ENCODE measurements at regions not wholly inside any gene's neighbourhood (a gene's known extent, or its start where the extent isn't known, plus 50 kb on each side); places are given as distances from the start of the nearest gene placed in this dataset.
"Not testable (repeated sequence)": the region's sequence is repeated elsewhere in the genome, so short reads cannot be mapped to it uniquely, and the experiment has no call there.

GRCh38 chr4:154025110-154025509 is 236.2 kb upstream of the SFRP2 start:
- no peak overlapping the region for H3K4me2 ChIP-seq (ENCODE audit: low read length)
- no peaks in the 10 kb centered on the region for H3K36me3 ChIP-seq (ENCODE audit: insufficient read depth, low read length)
- H3K9ac ChIP-seq (ENCODE audit: low read depth, low read length): no peak overlapping the region
- no peaks in the 10 kb centered on the region for H3K9me3 ChIP-seq (replicated peaks; ENCODE audit: low read length)
- H3K4me1 ChIP-seq (ENCODE audit: control insufficient read depth, insufficient read depth, low read length): no peaks in the 10 kb centered on the region
- H3K27me3 ChIP-seq (ENCODE audit: control insufficient read depth, insufficient read depth, low read length): no peaks in the 10 kb centered on the region
- no peak overlapping the region for H3K4me3 ChIP-seq (ENCODE audit: low read length)

DNA sequence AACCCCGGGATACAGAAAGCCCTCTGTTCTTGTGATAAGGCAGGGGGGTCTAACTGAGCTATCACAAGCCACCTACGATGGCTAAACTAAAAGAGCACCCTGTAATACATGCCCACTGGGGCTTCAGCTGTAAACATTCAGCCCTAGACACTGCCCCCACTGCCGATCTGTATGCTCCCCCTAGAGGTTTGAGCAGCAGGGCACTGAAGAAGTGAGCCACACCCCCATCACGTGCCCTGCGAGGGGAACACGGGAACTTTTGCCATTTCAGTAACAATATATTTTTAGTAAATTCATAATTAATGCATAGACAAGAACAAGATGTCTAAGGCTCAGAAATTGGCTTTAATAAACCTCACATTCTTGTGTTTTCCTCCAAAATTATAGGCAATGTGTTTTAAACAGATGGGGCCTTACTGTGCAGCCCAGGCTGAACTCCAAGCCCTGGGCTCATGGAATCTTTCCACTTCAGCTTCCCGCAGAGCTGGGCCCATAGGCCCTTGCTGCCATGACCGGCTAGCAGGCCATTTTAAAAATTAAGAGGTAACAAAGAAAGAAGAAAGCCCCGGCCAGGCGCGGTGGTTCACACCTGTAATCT is 235.3 kb upstream of the SFRP2 start:
- Histone ChIP-seq H3K4me1 (ENCODE audit: control insufficient read depth, insufficient read depth, low read length) (no peaks in the 10 kb centered on the region), H3K36me3 (ENCODE audit: insufficient read depth, low read length) (no peaks in the 10 kb centered on the region), H3K27me3 (ENCODE audit: control insufficient read depth, insufficient read depth, low read length) (no peaks in the 10 kb centered on the region), H3K9ac (ENCODE audit: low read depth, low read length) (no peak overlapping the region), H3K4me3 (ENCODE audit: low read length) (no peak overlapping the region), H3K4me2 (ENCODE audit: low read length) (no peak overlapping the region), H3K9me3 (replicated peaks; ENCODE audit: low read length) (no peaks in the 10 kb centered on the region)

GRCh38 chr4:154023671-154024070 is 234.8 kb upstream of the SFRP2 start:
- H3K4me2 ChIP-seq (ENCODE audit: low read length); H3K4me3 ChIP-seq (ENCODE audit: low read length); H3K4me1 ChIP-seq (ENCODE audit: control insufficient read depth, insufficient read depth, low read length); H3K9me3 ChIP-seq (replicated peaks; ENCODE audit: low read length); H3K27me3 ChIP-seq (ENCODE audit: control insufficient read depth, insufficient read depth, low read length); H3K9ac ChIP-seq (ENCODE audit: low read depth, low read length); H3K36me3 ChIP-seq (ENCODE audit: insufficient read depth, low read length): not testable (repeated sequence)

DNA sequence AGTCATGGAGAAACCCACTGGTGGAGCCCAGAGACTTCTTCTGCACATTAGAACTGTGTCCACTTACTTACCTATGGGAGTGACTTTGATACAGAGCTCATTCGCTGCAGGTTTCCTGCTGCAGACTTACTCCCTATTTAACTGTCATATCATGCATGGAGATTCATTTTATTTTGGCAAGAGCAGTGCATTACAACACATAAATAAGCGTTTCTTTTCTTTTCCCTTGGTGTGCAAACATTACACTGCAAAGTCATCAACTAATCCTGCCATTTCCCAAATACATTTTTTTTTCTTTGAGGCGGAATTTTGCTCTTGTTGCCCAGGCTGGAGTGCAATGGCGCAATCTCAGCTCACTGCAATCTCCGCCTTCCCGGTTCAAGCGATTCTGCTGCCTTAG is 230.9 kb upstream of the SFRP2 start:
- Histone ChIP-seq H3K36me3 (ENCODE audit: insufficient read depth, low read length) (no peaks in the 10 kb centered on the region), H3K4me1 (ENCODE audit: control insufficient read depth, insufficient read depth, low read length) (no peaks in the 10 kb centered on the region), H3K27me3 (ENCODE audit: control insufficient read depth, insufficient read depth, low read length) (no peaks in the 10 kb centered on the region), H3K9ac (ENCODE audit: low read depth, low read length) (no peak overlapping the region), H3K4me3 (ENCODE audit: low read length) (no peak overlapping the region), H3K9me3 (replicated peaks; ENCODE audit: low read length) (no peaks in the 10 kb centered on the region), H3K4me2 (ENCODE audit: low read length) (no peak overlapping the region)

DNA sequence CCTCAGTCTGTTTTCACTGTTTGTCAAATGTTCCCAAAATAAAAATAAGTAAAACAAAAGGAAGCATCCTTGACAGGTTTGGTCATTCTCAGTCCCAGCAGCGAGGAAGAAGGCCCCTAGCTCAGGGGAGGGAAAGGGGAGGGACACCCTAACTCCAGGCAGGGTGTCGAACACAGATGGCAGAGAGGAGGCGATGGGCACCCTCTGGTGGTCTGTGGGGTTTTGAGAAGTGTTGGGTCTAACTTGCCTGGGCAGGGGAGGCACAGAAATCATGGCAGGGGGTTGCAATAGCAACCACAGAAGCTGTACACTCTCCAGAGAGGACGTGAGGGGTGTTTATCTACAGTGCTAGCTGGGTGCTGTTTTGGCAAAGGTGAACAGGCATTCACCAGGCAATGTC is 229.8 kb upstream of the SFRP2 start:
- Histone ChIP-seq H3K9ac (ENCODE audit: low read depth, low read length) (no peak overlapping the region), H3K4me1 (ENCODE audit: control insufficient read depth, insufficient read depth, low read length) (no peaks in the 10 kb centered on the region), H3K36me3 (ENCODE audit: insufficient read depth, low read length) (no peaks in the 10 kb centered on the region), H3K4me3 (ENCODE audit: low read length) (no peak overlapping the region), H3K4me2 (ENCODE audit: low read length) (no peak overlapping the region), H3K27me3 (ENCODE audit: control insufficient read depth, insufficient read depth, low read length) (no peaks in the 10 kb centered on the region), H3K9me3 (replicated peaks; ENCODE audit: low read length) (no peaks in the 10 kb centered on the region)

GRCh38 chr4:154015578-154015977 is 226.7 kb upstream of the SFRP2 start:
- H3K4me3 ChIP-seq (ENCODE audit: low read length): no peak overlapping the region
- no peaks in the 10 kb centered on the region for H3K9me3 ChIP-seq (replicated peaks; ENCODE audit: low read length)
- no peaks in the 10 kb centered on the region for H3K27me3 ChIP-seq (ENCODE audit: control insufficient read depth, insufficient read depth, low read length)
- no peak overlapping the region for H3K4me2 ChIP-seq (ENCODE audit: low read length)
- H3K9ac ChIP-seq (ENCODE audit: low read depth, low read length): no peak overlapping the region
- H3K36me3 ChIP-seq (ENCODE audit: insufficient read depth, low read length): no peaks in the 10 kb centered on the region
- no peaks in the 10 kb centered on the region for H3K4me1 ChIP-seq (ENCODE audit: control insufficient read depth, insufficient read depth, low read length)

DNA sequence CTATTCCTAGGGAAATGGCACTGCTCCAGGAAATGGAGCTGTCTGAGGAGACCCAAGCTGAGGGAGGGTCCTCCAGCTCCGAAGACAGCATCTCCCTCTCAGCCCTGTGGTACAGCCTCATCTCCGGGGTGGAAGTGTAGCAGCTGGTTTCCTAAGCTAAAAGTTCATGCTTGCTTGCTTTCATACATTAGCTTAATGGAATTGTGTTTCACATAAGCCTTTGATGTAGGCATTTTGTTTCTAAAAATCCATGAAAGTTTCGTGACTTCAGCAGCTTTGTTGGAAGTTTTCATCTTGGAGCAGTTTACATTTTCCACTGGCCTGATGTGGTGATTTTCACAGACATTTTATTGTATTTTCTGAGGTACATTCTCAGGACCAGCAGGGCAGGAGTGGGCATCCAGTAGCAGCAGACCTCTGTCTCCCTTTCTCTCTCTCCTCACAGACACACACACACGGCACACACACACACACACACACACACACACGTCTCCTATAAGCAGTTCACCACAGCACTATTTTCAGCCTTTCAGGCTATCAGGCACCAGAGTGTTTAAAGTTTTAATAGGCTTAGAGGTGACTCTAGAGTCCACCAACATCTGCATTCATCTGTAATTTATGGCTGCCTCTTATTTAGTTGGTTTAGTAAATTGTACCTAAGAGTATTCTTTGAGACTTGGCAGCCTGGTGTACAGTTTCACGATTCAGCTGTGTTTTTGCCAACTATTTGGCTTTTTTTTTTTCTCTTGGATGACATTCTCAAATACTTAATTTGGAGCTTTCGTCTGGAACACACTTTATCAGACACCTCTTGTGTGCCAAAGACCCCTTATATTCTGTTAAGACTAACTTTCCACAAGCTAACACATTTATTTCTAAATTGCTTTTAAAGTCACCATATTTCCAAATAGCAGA is 225.8 kb upstream of the SFRP2 start:
- Histone ChIP-seq H3K4me3 (ENCODE audit: low read length) (no peak overlapping the region), H3K4me1 (ENCODE audit: control insufficient read depth, insufficient read depth, low read length) (no peaks in the 10 kb centered on the region), H3K4me2 (ENCODE audit: low read length) (no peak overlapping the region), H3K27me3 (ENCODE audit: control insufficient read depth, insufficient read depth, low read length) (no peaks in the 10 kb centered on the region), H3K36me3 (ENCODE audit: insufficient read depth, low read length) (no peaks in the 10 kb centered on the region), H3K9ac (ENCODE audit: low read depth, low read length) (no peak overlapping the region), H3K9me3 (replicated peaks; ENCODE audit: low read length) (no peaks in the 10 kb centered on the region)

- no peak overlapping the region for H3K4me3 ChIP-seq (ENCODE audit: low read length)
- H3K4me2 ChIP-seq (ENCODE audit: low read length): no peak overlapping the region
- no peaks in the 10 kb centered on the region for H3K4me1 ChIP-seq (ENCODE audit: control insufficient read depth, insufficient read depth, low read length)
- H3K36me3 ChIP-seq (ENCODE audit: insufficient read depth, low read length): no peaks in the 10 kb centered on the region
- H3K27me3 ChIP-seq (ENCODE audit: control insufficient read depth, insufficient read depth, low read length): no peaks in the 10 kb centered on the region
- H3K9me3 ChIP-seq (replicated peaks; ENCODE audit: low read length): no peaks in the 10 kb centered on the region
- H3K9ac ChIP-seq (ENCODE audit: low read depth, low read length): no peak overlapping the region
Observed at GRCh38 chr4:154013576-154013975, 224.7 kb upstream of the SFRP2 start.

DNA sequence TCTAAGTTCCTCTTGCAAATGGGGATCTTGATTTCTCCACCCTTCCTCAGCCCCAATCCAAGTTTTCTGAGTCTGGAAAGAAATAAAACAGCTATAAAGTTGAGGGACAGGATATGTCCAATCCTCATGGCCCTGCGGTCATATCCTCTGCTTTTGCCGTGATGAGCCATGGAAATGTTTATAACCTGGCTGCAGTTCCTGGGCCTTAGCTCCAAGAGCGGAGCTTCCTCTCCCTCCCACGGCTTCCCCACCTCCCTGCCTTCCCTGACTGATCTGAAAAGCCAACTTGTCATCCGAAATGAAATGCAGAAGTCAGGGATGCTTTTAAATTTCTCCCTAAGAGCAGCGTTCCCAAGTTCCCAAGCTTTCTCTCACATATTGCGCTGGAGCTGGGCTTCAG is 221.5 kb upstream of the SFRP2 start:
- no peak overlapping the region for H3K4me2 ChIP-seq (ENCODE audit: low read length)
- no peaks in the 10 kb centered on the region for H3K9me3 ChIP-seq (replicated peaks; ENCODE audit: low read length)
- no peaks in the 10 kb centered on the region for H3K36me3 ChIP-seq (ENCODE audit: insufficient read depth, low read length)
- H3K4me3 ChIP-seq (ENCODE audit: low read length): no peak overlapping the region
- H3K27me3 ChIP-seq (ENCODE audit: control insufficient read depth, insufficient read depth, low read length): no peaks in the 10 kb centered on the region
- H3K4me1 ChIP-seq (ENCODE audit: control insufficient read depth, insufficient read depth, low read length): peaks cover 1% of the 10 kb centered on the region
- no peak overlapping the region for H3K9ac ChIP-seq (ENCODE audit: low read depth, low read length)

DNA sequence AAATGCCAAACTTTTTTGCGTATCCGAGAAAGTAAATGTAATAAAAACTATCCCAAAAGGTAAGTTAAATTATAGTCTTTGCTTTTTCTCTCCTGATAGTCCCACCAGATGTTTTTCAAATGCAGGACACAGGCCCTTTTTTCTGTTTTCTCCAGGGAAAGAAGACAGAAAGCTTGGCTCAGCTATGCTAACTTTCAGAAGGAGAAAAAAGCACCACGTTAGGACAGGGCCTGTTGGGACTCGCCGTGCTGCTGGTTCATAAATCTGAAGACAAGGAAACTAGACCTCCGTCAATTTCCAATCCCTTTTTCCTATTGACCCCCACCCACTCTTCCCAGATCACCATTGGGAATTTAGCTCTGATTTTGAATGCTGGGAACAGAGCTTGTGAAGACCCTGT is 220.9 kb upstream of the SFRP2 start:
- no peak overlapping the region for H3K4me3 ChIP-seq (ENCODE audit: low read length)
- peaks cover 7% of the 10 kb centered on the region for H3K4me1 ChIP-seq (ENCODE audit: control insufficient read depth, insufficient read depth, low read length)
- H3K9me3 ChIP-seq (replicated peaks; ENCODE audit: low read length): no peaks in the 10 kb centered on the region
- no peaks in the 10 kb centered on the region for H3K27me3 ChIP-seq (ENCODE audit: control insufficient read depth, insufficient read depth, low read length)
- H3K36me3 ChIP-seq (ENCODE audit: insufficient read depth, low read length): no peaks in the 10 kb centered on the region
- no peak overlapping the region for H3K9ac ChIP-seq (ENCODE audit: low read depth, low read length)
- no peak overlapping the region for H3K4me2 ChIP-seq (ENCODE audit: low read length)

- no peaks in the 10 kb centered on the region for H3K36me3 ChIP-seq (ENCODE audit: insufficient read depth, low read length)
- no peak overlapping the region for H3K4me3 ChIP-seq (ENCODE audit: low read length)
- H3K9me3 ChIP-seq (replicated peaks; ENCODE audit: low read length): no peaks in the 10 kb centered on the region
- no peaks in the 10 kb centered on the region for H3K27me3 ChIP-seq (ENCODE audit: control insufficient read depth, insufficient read depth, low read length)
- peaks cover 13% of the 10 kb centered on the region for H3K4me1 ChIP-seq (ENCODE audit: control insufficient read depth, insufficient read depth, low read length)
- no peak overlapping the region for H3K9ac ChIP-seq (ENCODE audit: low read depth, low read length)
- H3K4me2 ChIP-seq (ENCODE audit: low read length): no peak overlapping the region
Observed at GRCh38 chr4:154009191-154009590, 220.3 kb upstream of the SFRP2 start.

DNA sequence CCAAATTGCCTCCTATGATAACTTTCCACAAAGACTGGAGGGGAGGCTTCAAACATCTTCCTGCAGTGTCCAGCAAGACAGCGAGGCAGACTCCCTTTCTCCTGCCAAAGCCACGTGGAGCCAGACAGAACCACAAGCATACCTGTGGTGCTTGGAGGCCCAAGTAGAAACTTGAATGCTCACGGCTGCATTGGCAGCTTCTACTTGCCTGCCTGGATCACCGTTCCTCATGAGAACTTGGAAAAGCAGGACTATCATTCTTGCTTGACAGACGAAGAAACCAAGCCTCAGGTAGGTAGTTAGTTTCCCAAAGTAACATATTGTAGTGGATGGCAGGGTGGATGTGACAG is 216.3 kb upstream of the SFRP2 start:
- Histone ChIP-seq H3K9ac (ENCODE audit: low read depth, low read length) (peak overlapping the region; percentile 28), H3K36me3 (ENCODE audit: insufficient read depth, low read length) (no peaks in the 10 kb centered on the region), H3K4me2 (ENCODE audit: low read length) (peak overlapping the region; percentile 43), H3K4me3 (ENCODE audit: low read length) (no peak overlapping the region), H3K27me3 (ENCODE audit: control insufficient read depth, insufficient read depth, low read length) (no peaks in the 10 kb centered on the region), H3K9me3 (replicated peaks; ENCODE audit: low read length) (no peaks in the 10 kb centered on the region), H3K4me1 (ENCODE audit: control insufficient read depth, insufficient read depth, low read length) (peaks cover 13% of the 10 kb centered on the region)
